Neural progenitor cell (in vitro differentiated cells): ENCODE measurements at regions not wholly inside any gene's neighbourhood (a gene's known extent, or its start where the extent isn't known, plus 50 kb on each side); places are given as distances from the start of the nearest gene placed in this dataset.

Experiments used
- EZH2 ChIP-seq: fragments of 200-600 bp; sonication (generic); IDR thresholded peaks from 2 replicates; pipeline ENCODE4 v1.6.1; 2017; ENCODE audit warnings: antibody characterized with exemption, mild to moderate bottlenecking, moderate library complexity
- TF ChIP-seq, protein P1 (sequence below): fragments of 200-600 bp; sonication (generic); IDR thresholded peaks from 2 replicates; pipeline ENCODE4 v1.5.1; 2017; ENCODE audit warnings: antibody characterized with exemption, mild to moderate bottlenecking

DNA sequence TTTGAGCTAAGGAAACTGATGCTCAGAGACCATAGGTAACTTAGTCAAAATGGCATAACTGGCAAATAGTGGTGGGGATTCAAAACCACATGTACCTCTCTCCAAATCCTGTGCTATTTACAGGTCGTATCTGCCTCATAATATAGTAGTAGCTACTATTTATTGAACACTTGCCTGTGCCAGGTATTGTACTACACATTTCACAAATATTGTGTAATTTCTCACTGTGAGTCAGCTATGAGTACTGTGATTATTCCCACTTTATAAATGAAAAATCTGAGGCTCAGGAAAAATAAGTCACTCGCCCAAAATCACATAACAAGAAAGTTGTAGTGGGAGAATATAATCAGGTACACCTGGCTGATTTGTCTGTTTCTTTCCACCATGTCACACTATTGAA is 199.8 kb upstream of the FAT3 start:
- no peak for TF ChIP-seq EZH2
- TF ChIP-seq, protein P1, sequence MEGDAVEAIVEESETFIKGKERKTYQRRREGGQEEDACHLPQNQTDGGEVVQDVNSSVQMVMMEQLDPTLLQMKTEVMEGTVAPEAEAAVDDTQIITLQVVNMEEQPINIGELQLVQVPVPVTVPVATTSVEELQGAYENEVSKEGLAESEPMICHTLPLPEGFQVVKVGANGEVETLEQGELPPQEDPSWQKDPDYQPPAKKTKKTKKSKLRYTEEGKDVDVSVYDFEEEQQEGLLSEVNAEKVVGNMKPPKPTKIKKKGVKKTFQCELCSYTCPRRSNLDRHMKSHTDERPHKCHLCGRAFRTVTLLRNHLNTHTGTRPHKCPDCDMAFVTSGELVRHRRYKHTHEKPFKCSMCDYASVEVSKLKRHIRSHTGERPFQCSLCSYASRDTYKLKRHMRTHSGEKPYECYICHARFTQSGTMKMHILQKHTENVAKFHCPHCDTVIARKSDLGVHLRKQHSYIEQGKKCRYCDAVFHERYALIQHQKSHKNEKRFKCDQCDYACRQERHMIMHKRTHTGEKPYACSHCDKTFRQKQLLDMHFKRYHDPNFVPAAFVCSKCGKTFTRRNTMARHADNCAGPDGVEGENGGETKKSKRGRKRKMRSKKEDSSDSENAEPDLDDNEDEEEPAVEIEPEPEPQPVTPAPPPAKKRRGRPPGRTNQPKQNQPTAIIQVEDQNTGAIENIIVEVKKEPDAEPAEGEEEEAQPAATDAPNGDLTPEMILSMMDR, result no peak
